HCT116 (cell line): ENCODE measurements at regions not wholly inside any gene's neighbourhood (a gene's known extent, or its start where the extent isn't known, plus 50 kb on each side); places are given as distances from the start of the nearest gene placed in this dataset.

Experiments used
- EGR1 ChIP-seq: IDR thresholded peaks from 2 replicates; pipeline ENCODE4 v1.6.1; 2012; ENCODE audit warnings: low read depth
- ZNF274 ChIP-seq: fragments of 200-500 bp; sonication (Bioruptor generic); IDR thresholded peaks from 2 replicates; pipeline ENCODE4 v1.6.1; 2014; ENCODE audit warnings: mild to moderate bottlenecking, low read depth, low read length, inconsistent platforms
- TF ChIP-seq, protein P1 (sequence below), 3 experiments: fragments of 200-600 bp in 1 of 3; sonication (generic) in 1 of 3; IDR thresholded peaks in 2 of 3; conservative IDR thresholded peaks in 1 of 3; 2 replicates each; pipeline ENCODE4 v1.5.1; 2012 to 2017; ENCODE audit warnings: low read depth in 2 of 3, low read length in 2 of 3, antibody characterized with exemption in 1 of 3, borderline replicate concordance in 1 of 3, control low read depth in 1 of 3, mild to moderate bottlenecking in 1 of 3, mixed read lengths in 1 of 3, mixed run types in 1 of 3, moderate library complexity in 1 of 3; ENCODE audit not compliant: insufficient read depth in 1 of 3

DNA sequence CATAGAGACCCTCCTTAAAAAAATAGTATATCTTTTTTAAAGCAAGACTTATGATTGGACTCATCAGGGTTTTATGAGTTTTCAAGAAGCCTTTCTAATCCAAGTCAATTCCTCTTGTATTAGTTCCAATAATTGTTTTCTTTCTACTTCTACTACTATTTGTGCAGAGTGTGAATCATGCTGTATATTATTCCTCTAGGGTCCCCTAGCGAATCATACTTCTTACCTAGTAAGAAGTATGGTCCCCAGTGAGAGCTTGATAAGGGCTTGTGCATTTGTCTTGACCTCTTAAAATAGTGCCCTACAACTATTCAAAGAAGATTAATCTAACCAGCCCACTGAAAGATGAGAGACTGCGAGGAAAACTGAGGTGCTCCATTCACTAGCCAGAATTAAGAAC, 715.7 kb upstream of the ZP4 start:
- TF ChIP-seq, protein P1, sequence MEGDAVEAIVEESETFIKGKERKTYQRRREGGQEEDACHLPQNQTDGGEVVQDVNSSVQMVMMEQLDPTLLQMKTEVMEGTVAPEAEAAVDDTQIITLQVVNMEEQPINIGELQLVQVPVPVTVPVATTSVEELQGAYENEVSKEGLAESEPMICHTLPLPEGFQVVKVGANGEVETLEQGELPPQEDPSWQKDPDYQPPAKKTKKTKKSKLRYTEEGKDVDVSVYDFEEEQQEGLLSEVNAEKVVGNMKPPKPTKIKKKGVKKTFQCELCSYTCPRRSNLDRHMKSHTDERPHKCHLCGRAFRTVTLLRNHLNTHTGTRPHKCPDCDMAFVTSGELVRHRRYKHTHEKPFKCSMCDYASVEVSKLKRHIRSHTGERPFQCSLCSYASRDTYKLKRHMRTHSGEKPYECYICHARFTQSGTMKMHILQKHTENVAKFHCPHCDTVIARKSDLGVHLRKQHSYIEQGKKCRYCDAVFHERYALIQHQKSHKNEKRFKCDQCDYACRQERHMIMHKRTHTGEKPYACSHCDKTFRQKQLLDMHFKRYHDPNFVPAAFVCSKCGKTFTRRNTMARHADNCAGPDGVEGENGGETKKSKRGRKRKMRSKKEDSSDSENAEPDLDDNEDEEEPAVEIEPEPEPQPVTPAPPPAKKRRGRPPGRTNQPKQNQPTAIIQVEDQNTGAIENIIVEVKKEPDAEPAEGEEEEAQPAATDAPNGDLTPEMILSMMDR (IDR thresholded peaks at IDR 0.05 in 2 of 3, conservative IDR thresholded peaks at IDR 0.05 in 1 of 3; ENCODE audit: borderline replicate concordance in 1 of 3, insufficient read depth in 1 of 3, low read depth in 2 of 3, low read length in 2 of 3), result no peak
- TF ChIP-seq EGR1 (no peak), ZNF274 (no peak)
